ENCODE measurements at regions not wholly inside any gene's neighbourhood (a gene's known extent, or its start where the extent isn't known, plus 50 kb on each side); places are given as distances from the start of the nearest gene placed in this dataset.

DNA sequence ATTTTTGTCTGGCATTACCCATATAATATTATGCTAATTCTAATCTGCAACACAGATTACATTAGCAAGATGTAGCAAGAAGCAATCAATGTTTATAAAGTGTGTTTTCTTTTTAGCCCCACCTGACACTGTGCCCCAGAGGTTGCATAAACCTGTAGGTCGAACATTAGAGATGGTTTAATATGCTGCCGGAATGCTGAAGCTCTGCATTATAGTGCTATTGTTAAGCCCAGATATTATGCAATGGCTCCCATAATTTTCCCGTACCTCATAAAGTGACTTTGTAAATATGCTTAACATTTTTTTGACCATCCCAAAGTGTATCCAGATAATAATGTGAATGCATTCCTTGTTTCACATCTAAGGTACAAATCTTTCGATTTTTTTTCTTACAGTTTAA lies 109.3 kb upstream of the MAP4K3 start:
- DNase-seq = no peak
- no peak for TF ChIP-seq POLR2A (IDR thresholded peaks at IDR 0.05)
- TF ChIP-seq, protein P1, sequence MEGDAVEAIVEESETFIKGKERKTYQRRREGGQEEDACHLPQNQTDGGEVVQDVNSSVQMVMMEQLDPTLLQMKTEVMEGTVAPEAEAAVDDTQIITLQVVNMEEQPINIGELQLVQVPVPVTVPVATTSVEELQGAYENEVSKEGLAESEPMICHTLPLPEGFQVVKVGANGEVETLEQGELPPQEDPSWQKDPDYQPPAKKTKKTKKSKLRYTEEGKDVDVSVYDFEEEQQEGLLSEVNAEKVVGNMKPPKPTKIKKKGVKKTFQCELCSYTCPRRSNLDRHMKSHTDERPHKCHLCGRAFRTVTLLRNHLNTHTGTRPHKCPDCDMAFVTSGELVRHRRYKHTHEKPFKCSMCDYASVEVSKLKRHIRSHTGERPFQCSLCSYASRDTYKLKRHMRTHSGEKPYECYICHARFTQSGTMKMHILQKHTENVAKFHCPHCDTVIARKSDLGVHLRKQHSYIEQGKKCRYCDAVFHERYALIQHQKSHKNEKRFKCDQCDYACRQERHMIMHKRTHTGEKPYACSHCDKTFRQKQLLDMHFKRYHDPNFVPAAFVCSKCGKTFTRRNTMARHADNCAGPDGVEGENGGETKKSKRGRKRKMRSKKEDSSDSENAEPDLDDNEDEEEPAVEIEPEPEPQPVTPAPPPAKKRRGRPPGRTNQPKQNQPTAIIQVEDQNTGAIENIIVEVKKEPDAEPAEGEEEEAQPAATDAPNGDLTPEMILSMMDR (IDR thresholded peaks at IDR 0.05) = no peak
- 71 to 75% methylated on average over 4 of the region's 4 CpGs for WGBS, 2 donors
- no peaks in the 10 kb centered on the region for H3K27me3 ChIP-seq
- H3K9me3 ChIP-seq = no peaks in the 10 kb centered on the region
- H3K4me1 ChIP-seq = peaks cover 38% of the 10 kb centered on the region
- intact Hi-C loops (cut with DNase I) = no loop called here
- H3K27ac ChIP-seq = peak overlapping the region in 1 of 4 donors; percentile 59
- ATAC-seq = no peak
- H3K36me3 ChIP-seq (replicated peaks in 1 of 2; ENCODE audit: insufficient read depth in 1 of 2, low read depth in 2 of 2) = no peaks in the 10 kb centered on the region
- no peak overlapping the region for H3K4me3 ChIP-seq

DNA sequence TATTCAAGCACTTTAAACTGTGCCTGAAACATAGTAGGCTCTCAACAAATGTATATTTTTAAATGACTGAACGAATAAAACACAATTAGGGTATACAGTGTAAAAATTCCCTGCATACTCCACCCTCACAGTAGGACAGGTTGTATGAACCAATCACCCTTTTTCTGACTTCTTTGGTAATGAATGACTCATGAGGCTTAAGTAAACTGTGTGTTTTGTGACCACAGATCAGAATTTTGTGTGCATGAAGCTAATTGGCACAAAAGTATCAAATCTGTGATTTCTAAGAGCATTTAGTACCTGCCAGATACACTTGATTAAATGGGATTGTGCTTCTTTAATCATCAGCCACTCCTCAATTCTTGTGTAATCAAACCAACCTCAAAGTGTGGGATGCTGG lies 109.9 kb upstream of the MAP4K3 start:
- H3K27me3 ChIP-seq = no peaks in the 10 kb centered on the region
- no peaks in the 10 kb centered on the region for H3K36me3 ChIP-seq (replicated peaks in 1 of 2; ENCODE audit: insufficient read depth in 1 of 2, low read depth in 2 of 2)
- H3K9me3 ChIP-seq = no peaks in the 10 kb centered on the region
- intact Hi-C loops (cut with DNase I) = no loop called here
- H3K4me1 ChIP-seq = peaks cover 40% of the 10 kb centered on the region
- H3K4me3 ChIP-seq = no peak overlapping the region
- 85 to 90% methylated on average over 1 of the region's 1 CpG for WGBS, 2 donors
- peak overlapping the region in 1 of 4 donors; percentile 59 for H3K27ac ChIP-seq
- DNase-seq (no peak), ATAC-seq (no peak)
- no peak for TF ChIP-seq POLR2A (IDR thresholded peaks at IDR 0.05)
- TF ChIP-seq, protein P1 (IDR thresholded peaks at IDR 0.05) = no peak

DNA sequence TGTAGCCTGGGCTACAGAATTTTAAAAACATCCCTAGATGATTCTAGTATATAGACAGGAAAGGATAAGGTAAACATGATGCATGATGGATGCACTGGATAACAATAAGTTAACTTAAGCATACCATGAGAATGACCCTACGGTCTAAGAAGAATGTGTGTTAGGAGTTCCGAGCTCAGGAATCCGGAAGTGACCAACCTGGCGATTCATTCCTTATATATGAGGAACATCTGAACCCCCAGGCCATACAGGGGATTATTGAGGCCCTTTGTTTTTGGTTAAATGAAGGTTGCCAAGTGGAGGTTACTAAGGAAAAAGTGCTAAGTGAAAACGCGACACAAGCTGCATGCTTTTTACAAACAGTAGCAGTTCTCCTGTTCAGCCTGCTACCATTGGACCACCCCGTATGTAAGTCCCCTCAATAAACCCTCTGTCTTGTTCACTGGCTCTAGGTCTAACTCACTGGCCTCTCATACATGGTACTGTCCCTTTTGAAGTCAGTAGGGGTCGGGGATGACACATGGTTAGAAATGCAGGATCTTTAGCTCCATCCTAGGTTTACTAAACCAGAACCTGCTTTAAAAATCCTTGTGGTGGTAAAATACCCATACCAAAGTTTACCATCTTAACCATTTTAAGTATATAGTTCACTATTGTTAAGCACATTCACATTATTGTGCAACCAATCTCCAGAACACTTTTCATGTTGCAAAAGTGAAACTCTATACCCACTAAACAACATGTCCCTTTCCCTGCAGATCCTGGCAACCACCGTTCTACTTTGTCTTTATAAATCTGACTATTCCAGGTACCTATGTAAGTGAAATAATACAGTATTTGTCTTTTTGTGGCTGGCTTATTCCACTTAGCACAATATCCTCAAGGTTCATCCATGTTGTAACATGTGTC lies 111.0 kb upstream of the MAP4K3 start:
- Histone ChIP-seq H3K9me3 (no peaks in the 10 kb centered on the region), H3K27me3 (no peaks in the 10 kb centered on the region), H3K4me3 (no peak overlapping the region), H3K27ac (peak overlapping the region in 1 of 4 donors; percentile 46), H3K36me3 (replicated peaks in 1 of 2; ENCODE audit: insufficient read depth in 1 of 2, low read depth in 2 of 2) (no peaks in the 10 kb centered on the region), H3K4me1 (peaks cover 40% of the 10 kb centered on the region)
- no peak for ATAC-seq
- DNase-seq = no peak
- intact Hi-C loops (cut with DNase I) = no loop called here
- no peak for TF ChIP-seq POLR2A (IDR thresholded peaks at IDR 0.05)
- TF ChIP-seq, protein P1 (IDR thresholded peaks at IDR 0.05) = no peak
- WGBS, 2 donors = 93 to 95% methylated on average over 9 of the region's 9 CpGs

DNA sequence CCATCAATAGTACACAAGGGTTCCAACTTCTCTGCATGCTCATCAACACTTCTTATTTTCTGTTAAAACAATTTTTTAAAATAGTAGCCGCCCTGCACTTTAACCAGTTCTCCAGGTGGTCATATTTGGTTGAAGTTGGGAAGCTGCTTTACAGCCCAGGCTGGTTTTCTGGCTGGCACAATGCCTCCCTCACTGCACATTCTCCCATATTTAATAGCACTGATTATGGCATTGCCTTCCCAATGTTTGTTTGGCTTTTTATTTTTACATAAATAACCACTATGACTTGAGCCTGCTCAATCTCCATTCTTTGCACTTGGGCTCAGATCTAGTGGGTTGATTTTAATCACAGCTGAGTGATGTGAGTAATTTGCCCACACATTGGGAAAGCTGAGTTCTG lies 111.9 kb upstream of the MAP4K3 start:
- H3K27ac ChIP-seq = peak overlapping the region in 3 of 4 donors; percentile 42 to 47 (median 46)
- 77 to 87% methylated on average over 1 of the region's 1 CpG for WGBS, 2 donors
- TF ChIP-seq POLR2A (IDR thresholded peaks at IDR 0.05) = no peak
- TF ChIP-seq, protein P1 (IDR thresholded peaks at IDR 0.05) = no peak

More for the DNA sequence above, 111.9 kb upstream of the MAP4K3 start:
- Histone ChIP-seq H3K4me1 (peaks cover 40% of the 10 kb centered on the region), H3K9me3 (no peaks in the 10 kb centered on the region), H3K4me3 (no peak overlapping the region), H3K27me3 (no peaks in the 10 kb centered on the region), H3K36me3 (replicated peaks in 1 of 2; ENCODE audit: insufficient read depth in 1 of 2, low read depth in 2 of 2) (no peaks in the 10 kb centered on the region)
- ATAC-seq = no peak
- intact Hi-C loops (cut with DNase I) = no loop called here
- peak in 2 of 4 donors; percentile 53 for DNase-seq

Data from body of pancreas (tissue), 4 donors.